Peyer's patch (tissue), 4 donors: ENCODE measurements at regions not wholly inside any gene's neighbourhood (a gene's known extent, or its start where the extent isn't known, plus 50 kb on each side); places are given as distances from the start of the nearest gene placed in this dataset.

Experiments used
- POLR2A ChIP-seq, 2 donors: fragments of 450-650 bp; IDR thresholded peaks; one replicate each; pipeline ENCODE4 v1.5.1; 2017; ENCODE audit warnings: antibody characterized with exemption in 2 of 2, mild to moderate bottlenecking in 2 of 2, moderate library complexity in 2 of 2
- TF ChIP-seq, protein P1 (sequence below), 6 experiments: fragments of 450-650 bp in 4 of 6; fragments of 200-600 bp in 2 of 6; sonication (generic) in 1 of 6; IDR thresholded peaks; one replicate each; pipeline ENCODE4 v1.5.1; 2017 to 2019; ENCODE audit warnings: antibody characterized with exemption in 6 of 6, mild to moderate bottlenecking in 3 of 6, moderate library complexity in 1 of 6

DNA sequence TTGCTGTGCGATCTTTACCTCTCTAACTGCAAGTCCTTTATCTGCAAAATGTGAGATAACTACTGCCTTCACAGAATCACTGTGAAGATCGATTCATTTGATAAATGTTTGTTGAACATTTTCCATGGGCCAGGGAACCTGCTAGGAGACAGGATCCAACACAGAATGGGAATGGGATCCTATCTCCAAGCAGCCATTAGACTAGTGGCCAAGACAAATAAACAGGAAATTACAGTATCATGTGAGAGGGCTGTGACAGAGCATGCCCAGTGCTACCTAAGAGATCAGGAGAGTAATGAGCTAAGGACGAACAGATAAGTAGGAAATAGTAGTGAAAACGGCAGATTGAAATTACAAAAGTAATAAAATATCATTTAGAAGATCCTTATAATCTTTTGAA lies 105.7 kb downstream of the GRIN2B start:
- TF ChIP-seq, protein P1, sequence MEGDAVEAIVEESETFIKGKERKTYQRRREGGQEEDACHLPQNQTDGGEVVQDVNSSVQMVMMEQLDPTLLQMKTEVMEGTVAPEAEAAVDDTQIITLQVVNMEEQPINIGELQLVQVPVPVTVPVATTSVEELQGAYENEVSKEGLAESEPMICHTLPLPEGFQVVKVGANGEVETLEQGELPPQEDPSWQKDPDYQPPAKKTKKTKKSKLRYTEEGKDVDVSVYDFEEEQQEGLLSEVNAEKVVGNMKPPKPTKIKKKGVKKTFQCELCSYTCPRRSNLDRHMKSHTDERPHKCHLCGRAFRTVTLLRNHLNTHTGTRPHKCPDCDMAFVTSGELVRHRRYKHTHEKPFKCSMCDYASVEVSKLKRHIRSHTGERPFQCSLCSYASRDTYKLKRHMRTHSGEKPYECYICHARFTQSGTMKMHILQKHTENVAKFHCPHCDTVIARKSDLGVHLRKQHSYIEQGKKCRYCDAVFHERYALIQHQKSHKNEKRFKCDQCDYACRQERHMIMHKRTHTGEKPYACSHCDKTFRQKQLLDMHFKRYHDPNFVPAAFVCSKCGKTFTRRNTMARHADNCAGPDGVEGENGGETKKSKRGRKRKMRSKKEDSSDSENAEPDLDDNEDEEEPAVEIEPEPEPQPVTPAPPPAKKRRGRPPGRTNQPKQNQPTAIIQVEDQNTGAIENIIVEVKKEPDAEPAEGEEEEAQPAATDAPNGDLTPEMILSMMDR (IDR thresholded peaks at IDR 0.05) = no peak
- no peak for TF ChIP-seq POLR2A (IDR thresholded peaks at IDR 0.05)
